Keratinocyte (primary cell): ENCODE measurements at regions not wholly inside any gene's neighbourhood (a gene's known extent, or its start where the extent isn't known, plus 50 kb on each side); places are given as distances from the start of the nearest gene placed in this dataset.

ENCODE experiments used
- DNase-seq: peaks from one replicate; pipeline ENCODE4 v3.0.0-alpha.2; 2011; ENCODE audit warnings: low read depth, missing footprints, low spot score
- FAIRE-seq: peaks from 2 replicates; lab custom pipeline; 2011; peaks lifted over from hg19 to GRCh38; lab: Jason Lieb, UNC
- H2AFZ ChIP-seq: 2 replicates; pipeline ENCODE4 v1.6.0; 2012; ENCODE audit warnings: low read length, control low read depth, inconsistent platforms; ENCODE audit not compliant: control insufficient read depth
- H3K27ac ChIP-seq: 2 replicates; pipeline ENCODE4 v1.5.1; 2011; ENCODE audit warnings: low read length; ENCODE audit not compliant: control insufficient read depth, insufficient read depth
- H3K27me3 ChIP-seq: 3 replicates; pipeline ENCODE4 v1.6.0; 2011; ENCODE audit warnings: low read length; ENCODE audit not compliant: control insufficient read depth, insufficient read depth; ENCODE audit errors: extremely low read depth
- H3K36me3 ChIP-seq, 2 experiments: 2 replicates in 1 of 2; 3 replicates in 1 of 2; pipeline ENCODE4 v1.5.1; 2011; ENCODE audit warnings: low read length in 2 of 2, mild to moderate bottlenecking in 1 of 2; ENCODE audit not compliant: control insufficient read depth in 2 of 2, insufficient read depth in 2 of 2; ENCODE audit errors: extremely low read depth in 1 of 2
- H3K4me1 ChIP-seq: 3 replicates; pipeline ENCODE4 v1.5.1; 2011; ENCODE audit warnings: low read length; ENCODE audit not compliant: control insufficient read depth, insufficient read depth; ENCODE audit errors: extremely low read depth
- H3K4me2 ChIP-seq: 3 replicates; pipeline ENCODE4 v1.6.0; 2011; ENCODE audit warnings: low read depth, low read length; ENCODE audit not compliant: control insufficient read depth, insufficient read depth; ENCODE audit errors: extremely low read depth
- H3K4me3 ChIP-seq, 3 experiments: fragments of 200-600 bp in 1 of 3; sonication (generic) in 1 of 3; 2 replicates in 2 of 3; 3 replicates in 1 of 3; pipeline ENCODE4 v1.5.1; 2011 to 2016; ENCODE audit warnings: low read length in 3 of 3, mild to moderate bottlenecking in 3 of 3, control low read depth in 2 of 3, inconsistent platforms in 1 of 3, low read depth in 1 of 3, mixed read lengths in 1 of 3, mixed run types in 1 of 3, moderate library complexity in 1 of 3; ENCODE audit not compliant: control insufficient read depth in 2 of 3, insufficient read depth in 2 of 3; ENCODE audit errors: extremely low read depth in 1 of 3
- H3K79me2 ChIP-seq: 2 replicates; pipeline ENCODE4 v1.6.0; 2012; ENCODE audit warnings: low read length; ENCODE audit not compliant: control insufficient read depth, insufficient read depth
- H3K9ac ChIP-seq: 3 replicates; pipeline ENCODE4 v1.6.0; 2011; ENCODE audit warnings: low read length; ENCODE audit not compliant: control insufficient read depth, insufficient read depth; ENCODE audit errors: extremely low read depth
- H3K9me1 ChIP-seq: 3 replicates; pipeline ENCODE4 v1.6.0; 2011; ENCODE audit warnings: low read length; ENCODE audit not compliant: control insufficient read depth, insufficient read depth; ENCODE audit errors: extremely low read depth
- H3K9me3 ChIP-seq: 2 replicates; pipeline ENCODE4 v1.5.1; 2012; ENCODE audit warnings: low read depth, low read length; ENCODE audit not compliant: control insufficient read depth
- H4K20me1 ChIP-seq: 3 replicates; pipeline ENCODE4 v1.6.0; 2011; ENCODE audit warnings: low read length; ENCODE audit not compliant: control insufficient read depth, insufficient read depth; ENCODE audit errors: extremely low read depth
- CTCF ChIP-seq, 3 experiments: IDR thresholded peaks in 1 of 3; conservative IDR thresholded peaks in 1 of 3; optimal IDR thresholded peaks in 1 of 3; 2 replicates in 2 of 3; 3 replicates in 1 of 3; pipeline versions ENCODE3 to v1.5.1; 2011; ENCODE audit warnings: low read length in 3 of 3, mild to moderate bottlenecking in 3 of 3, moderate library complexity in 2 of 3, control low read depth in 1 of 3, inconsistent platforms in 1 of 3; ENCODE audit not compliant: insufficient read depth in 2 of 3; ENCODE audit errors: extremely low read depth in 1 of 3
- EZH2 ChIP-seq: IDR thresholded peaks from one replicate; pipeline ENCODE4 v1.6.1; 2012; ENCODE audit warnings: inconsistent platforms, mild to moderate bottlenecking, low read length, moderate library complexity
- dilution Hi-C: fragments of 300-500 bp; cut with MboI; formaldehyde crosslinking; loops from one replicate; pipeline ENCODE4 v1.7.0; 2020; ENCODE audit warnings: low sequenced_read_pairs; ENCODE audit not compliant: extremely low pct_ligation_motif_present

- Histone ChIP-seq H3K27me3 (no peaks in the 10 kb centered on the region), H3K4me2 (no peak overlapping the region), H2AFZ (no peak overlapping the region), H3K79me2 (no peaks in the 10 kb centered on the region), H4K20me1 (no peaks in the 10 kb centered on the region), H3K9me1 (no peaks in the 10 kb centered on the region), H3K27ac (no peak overlapping the region), H3K9ac (no peak overlapping the region), H3K4me1 (no peaks in the 10 kb centered on the region), H3K36me3 (no peaks in the 10 kb centered on the region), H3K9me3 (no peaks in the 10 kb centered on the region), H3K4me3 (no peak overlapping the region)
- FAIRE-seq (no peak), DNase-seq (no peak)
- dilution Hi-C loops: no loop called here
- TF ChIP-seq EZH2 (no peak), CTCF (optimal IDR thresholded peaks at IDR 0.05 in 1 of 3, IDR thresholded peaks at IDR 0.05 in 1 of 3, conservative IDR thresholded peaks at IDR 0.05 in 1 of 3; ENCODE audit: extremely low read depth in 1 of 3, insufficient read depth in 2 of 3, low read length in 3 of 3) (no peak)
These were observed 93.0 kb upstream of the CRIM1 start for GRCh38 chr2:36262581-36262980.

DNA sequence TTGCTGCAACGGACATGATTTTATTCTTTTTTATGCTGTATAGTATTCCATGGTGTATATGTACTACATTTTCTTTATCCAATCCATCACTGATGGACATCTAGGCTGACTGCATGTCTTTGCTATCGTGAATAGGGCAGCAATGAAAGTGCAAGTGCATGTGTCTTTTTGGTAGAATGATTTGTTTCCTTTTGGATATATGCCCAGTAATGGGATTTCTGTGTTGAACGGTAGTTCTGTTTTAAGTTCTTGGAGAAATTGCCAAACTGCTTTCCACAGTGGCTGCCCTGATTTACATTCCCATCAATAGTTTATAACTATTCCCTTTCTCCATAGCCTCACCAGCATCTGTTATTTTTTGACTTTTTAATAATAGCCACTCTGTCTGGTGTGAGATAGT lies 99.7 kb upstream of the CRIM1 start:
- Histone ChIP-seq H3K27ac (no peak overlapping the region), H3K79me2 (no peaks in the 10 kb centered on the region), H3K27me3 (peaks cover 5% of the 10 kb centered on the region), H3K9ac (no peak overlapping the region), H3K9me3 (no peaks in the 10 kb centered on the region), H3K4me1 (no peaks in the 10 kb centered on the region), H3K36me3 (no peaks in the 10 kb centered on the region), H3K4me2 (no peak overlapping the region), H3K4me3 (no peak overlapping the region), H4K20me1 (no peaks in the 10 kb centered on the region), H3K9me1 (no peaks in the 10 kb centered on the region), H2AFZ (no peak overlapping the region)
- dilution Hi-C loops: no loop called here
- TF ChIP-seq EZH2: no peak
- DNase-seq: no peak
- FAIRE-seq: no peak

DNA sequence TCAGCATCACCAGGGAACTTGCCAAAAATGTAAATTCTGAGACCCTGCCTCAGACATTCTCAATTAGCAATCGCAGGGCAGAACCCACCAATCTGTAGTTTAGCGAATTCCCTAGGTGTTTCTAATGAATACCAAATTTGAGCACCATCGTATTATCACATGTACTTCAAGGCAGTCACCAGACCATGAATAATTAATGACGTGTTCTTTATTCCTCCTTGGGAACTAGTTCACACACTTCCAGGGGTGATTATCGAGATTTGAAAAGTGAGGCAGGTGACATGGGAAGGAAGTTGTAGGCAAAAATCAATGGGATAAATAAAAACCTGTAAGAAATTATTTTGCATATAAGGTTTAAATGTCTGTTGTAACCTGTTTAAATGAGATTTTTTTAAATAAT lies 102.5 kb upstream of the CRIM1 start:
- dilution Hi-C loops: no loop called here
- FAIRE-seq (no peak), DNase-seq (no peak)
- Histone ChIP-seq H3K9me3 (no peaks in the 10 kb centered on the region), H2AFZ (no peak overlapping the region), H3K79me2 (no peaks in the 10 kb centered on the region), H3K4me2 (no peak overlapping the region), H3K4me3 (no peak overlapping the region), H3K27ac (no peak overlapping the region), H3K27me3 (peaks cover 5% of the 10 kb centered on the region), H3K9ac (no peak overlapping the region), H3K36me3 (no peaks in the 10 kb centered on the region), H3K4me1 (no peaks in the 10 kb centered on the region), H3K9me1 (no peaks in the 10 kb centered on the region), H4K20me1 (no peaks in the 10 kb centered on the region)
- TF ChIP-seq EZH2 (no peak), CTCF (optimal IDR thresholded peaks at IDR 0.05 in 1 of 3, IDR thresholded peaks at IDR 0.05 in 1 of 3, conservative IDR thresholded peaks at IDR 0.05 in 1 of 3; ENCODE audit: extremely low read depth in 1 of 3, insufficient read depth in 2 of 3, low read length in 3 of 3) (no peak)
